ENCODE measurements at regions not wholly inside any gene's neighbourhood (a gene's known extent, or its start where the extent isn't known, plus 50 kb on each side); places are given as distances from the start of the nearest gene placed in this dataset.

DNA sequence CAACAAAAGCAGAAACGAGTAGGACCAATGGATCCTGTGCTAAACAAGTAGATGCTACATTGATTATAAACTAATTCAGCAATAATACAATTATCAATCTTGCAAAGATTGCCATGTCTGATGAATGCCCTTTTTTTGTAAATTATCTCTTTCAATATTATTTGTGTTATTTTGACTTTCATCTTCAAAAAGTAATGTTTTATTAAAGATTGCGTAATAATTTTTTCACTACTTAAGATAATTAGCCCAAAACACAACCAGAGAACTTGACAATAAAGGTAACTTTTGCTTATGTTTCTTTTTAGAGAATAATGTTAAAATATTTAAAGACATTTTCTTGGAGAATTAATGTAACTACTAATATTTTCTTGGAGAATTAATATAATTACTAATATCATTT, 553.8 kb upstream of the VSTM2A start:
- Histone ChIP-seq H3K4me3 (ENCODE audit: low read length) (no peak overlapping the region), H3K27ac (ENCODE audit: low read length) (no peak overlapping the region), H3K27me3 (ENCODE audit: low read depth, low read length) (no peaks in the 10 kb centered on the region), H2AFZ (ENCODE audit: low read depth, low read length) (no peak overlapping the region), H3K4me2 (ENCODE audit: low read length) (no peak overlapping the region), H3K36me3 (replicated peaks; ENCODE audit: low read depth, low read length) (no peaks in the 10 kb centered on the region), H3K79me2 (ENCODE audit: low read length) (no peaks in the 10 kb centered on the region), H3K9me3 (ENCODE audit: insufficient read depth, low read length) (no peaks in the 10 kb centered on the region), H4K20me1 (ENCODE audit: insufficient read depth, low read length) (no peaks in the 10 kb centered on the region), H3K9ac (ENCODE audit: low read length) (no peak overlapping the region), H3K4me1 (ENCODE audit: low read length) (no peaks in the 10 kb centered on the region)
- TF ChIP-seq EZH2phosphoT487 (IDR thresholded peaks at IDR 0.05; ENCODE audit: low read depth) (no peak), CTCF (IDR thresholded peaks at IDR 0.05; ENCODE audit: low read depth, low read length) (no peak)

- Histone ChIP-seq H3K36me3 (replicated peaks; ENCODE audit: low read depth, low read length) (no peaks in the 10 kb centered on the region), H3K9me3 (ENCODE audit: insufficient read depth, low read length) (no peaks in the 10 kb centered on the region)
- no peak for TF ChIP-seq EZH2phosphoT487 (IDR thresholded peaks at IDR 0.05; ENCODE audit: low read depth)
- no peak for TF ChIP-seq CTCF (IDR thresholded peaks at IDR 0.05; ENCODE audit: low read depth, low read length)
Measured at GRCh38 chr7:53993224-53993623, 549.0 kb upstream of the VSTM2A start.

GRCh38 chr7:53996876-53997275, 545.3 kb upstream of the VSTM2A start:
- Histone ChIP-seq H3K4me1 (ENCODE audit: low read length) (no peaks in the 10 kb centered on the region), H2AFZ (ENCODE audit: low read depth, low read length) (no peak overlapping the region), H3K9me3 (ENCODE audit: insufficient read depth, low read length) (no peaks in the 10 kb centered on the region), H3K36me3 (replicated peaks; ENCODE audit: low read depth, low read length) (no peaks in the 10 kb centered on the region), H3K27me3 (ENCODE audit: low read depth, low read length) (no peaks in the 10 kb centered on the region), H3K79me2 (ENCODE audit: low read length) (no peaks in the 10 kb centered on the region), H3K4me3 (ENCODE audit: low read length) (no peak overlapping the region), H3K9ac (ENCODE audit: low read length) (no peak overlapping the region), H3K4me2 (ENCODE audit: low read length) (no peak overlapping the region), H3K27ac (ENCODE audit: low read length) (no peak overlapping the region), H4K20me1 (ENCODE audit: insufficient read depth, low read length) (no peaks in the 10 kb centered on the region)
- no peak for TF ChIP-seq CTCF (IDR thresholded peaks at IDR 0.05; ENCODE audit: low read depth, low read length)
- no peak for TF ChIP-seq EZH2phosphoT487 (IDR thresholded peaks at IDR 0.05; ENCODE audit: low read depth)

More at GRCh38 chr7:53993224-53993623, 549.0 kb upstream of the VSTM2A start:
- Histone ChIP-seq H3K27ac (ENCODE audit: low read length) (no peak overlapping the region), H3K9ac (ENCODE audit: low read length) (no peak overlapping the region), H3K79me2 (ENCODE audit: low read length) (no peaks in the 10 kb centered on the region), H2AFZ (ENCODE audit: low read depth, low read length) (no peak overlapping the region), H3K4me3 (ENCODE audit: low read length) (no peak overlapping the region), H3K27me3 (ENCODE audit: low read depth, low read length) (no peaks in the 10 kb centered on the region), H3K4me1 (ENCODE audit: low read length) (no peaks in the 10 kb centered on the region), H3K4me2 (ENCODE audit: low read length) (no peak overlapping the region), H4K20me1 (ENCODE audit: insufficient read depth, low read length) (no peaks in the 10 kb centered on the region)

DNA sequence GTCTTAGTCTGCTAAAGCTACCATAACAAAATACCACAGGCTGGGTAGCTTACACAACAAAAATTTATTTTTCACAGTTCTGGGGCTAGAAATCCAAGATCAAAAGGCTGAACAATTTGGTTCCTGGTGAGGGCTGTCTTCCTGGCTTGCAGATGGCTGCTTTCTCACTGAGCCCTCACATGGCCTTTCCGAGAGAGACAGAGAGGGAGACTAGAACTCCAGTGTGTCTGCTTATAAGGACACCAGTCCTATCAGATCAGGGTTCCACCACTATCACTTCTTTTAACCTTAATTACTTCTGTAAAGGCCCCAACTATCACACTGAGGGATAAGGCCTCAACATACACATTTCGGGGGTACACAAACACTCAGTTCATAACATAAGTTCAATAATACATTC, 527.4 kb upstream of the VSTM2A start:
- TF ChIP-seq CTCF (IDR thresholded peaks at IDR 0.05; ENCODE audit: low read depth, low read length) (no peak), EZH2phosphoT487 (IDR thresholded peaks at IDR 0.05; ENCODE audit: low read depth) (no peak)
- H3K9me3 ChIP-seq (ENCODE audit: insufficient read depth, low read length): no peaks in the 10 kb centered on the region
- H3K27me3 ChIP-seq (ENCODE audit: low read depth, low read length): no peaks in the 10 kb centered on the region
- H3K4me2 ChIP-seq (ENCODE audit: low read length): no peak overlapping the region
- H3K27ac ChIP-seq (ENCODE audit: low read length): no peak overlapping the region
- H4K20me1 ChIP-seq (ENCODE audit: insufficient read depth, low read length): no peaks in the 10 kb centered on the region
- H3K79me2 ChIP-seq (ENCODE audit: low read length): no peaks in the 10 kb centered on the region
- no peaks in the 10 kb centered on the region for H3K36me3 ChIP-seq (replicated peaks; ENCODE audit: low read depth, low read length)
- no peak overlapping the region for H3K9ac ChIP-seq (ENCODE audit: low read length)
- no peak overlapping the region for H2AFZ ChIP-seq (ENCODE audit: low read depth, low read length)
- no peak overlapping the region for H3K4me3 ChIP-seq (ENCODE audit: low read length)
- H3K4me1 ChIP-seq (ENCODE audit: low read length): no peaks in the 10 kb centered on the region

All from OCI-LY3 (cell line).